GM12891 (cell line): ENCODE measurements at regions not wholly inside any gene's neighbourhood (a gene's known extent, or its start where the extent isn't known, plus 50 kb on each side); places are given as distances from the start of the nearest gene placed in this dataset.

Experiments used
- DNase-seq: peaks from one replicate; pipeline ENCODE4 v3.0.0; 2011; ENCODE audit warnings: low spot score; ENCODE audit not compliant: insufficient read length
- FAIRE-seq: peaks from 2 replicates; lab custom pipeline; 2011; peaks lifted over from hg19 to GRCh38; lab: Jason Lieb, UNC
- PAX5 ChIP-seq: IDR thresholded peaks from 2 replicates; pipeline ENCODE4 v1.6.1; 2011; ENCODE audit warnings: low read length, moderate library complexity, mild to moderate bottlenecking; ENCODE audit not compliant: insufficient read depth, severe bottlenecking
- POLR2A ChIP-seq: IDR thresholded peaks from 2 replicates; pipeline ENCODE4 v1.6.1; 2011; ENCODE audit warnings: low read depth, low read length, control low read depth
- POLR2AphosphoS5 ChIP-seq: IDR thresholded peaks from 2 replicates; pipeline ENCODE4 v1.6.1; 2011; ENCODE audit warnings: low read depth, low read length, control low read depth
- POU2F2 ChIP-seq: IDR thresholded peaks from 2 replicates; pipeline ENCODE4 v1.6.1; 2011; ENCODE audit warnings: low read depth, mild to moderate bottlenecking, control low read depth, low read length, moderate library complexity
- SPI1 ChIP-seq: IDR thresholded peaks from 2 replicates; pipeline ENCODE4 v1.6.1; 2011; ENCODE audit warnings: low read depth, low read length, control low read depth
- TAF1 ChIP-seq: IDR thresholded peaks from 2 replicates; pipeline ENCODE4 v1.6.1; 2011; ENCODE audit warnings: low read depth, low read length, control low read depth

DNA sequence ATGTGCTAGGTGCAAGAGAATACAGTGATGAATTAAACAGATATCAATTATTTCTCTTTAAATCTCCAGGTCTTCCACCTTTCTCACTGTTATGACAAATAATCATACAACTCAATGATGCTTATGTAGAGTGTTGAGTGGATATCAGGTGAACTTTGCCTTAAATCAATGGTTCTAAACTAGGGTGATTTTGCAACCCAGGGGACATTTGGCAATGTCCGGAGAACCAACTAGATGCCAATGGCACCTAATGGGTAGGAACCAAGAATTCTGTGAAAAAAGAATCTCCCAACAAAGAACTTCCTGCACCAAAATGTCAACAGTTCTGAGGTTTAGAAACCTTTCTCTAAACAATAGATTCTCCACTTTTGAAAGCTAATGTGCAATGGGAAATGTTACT is 52.0 kb upstream of the GDNF start:
- TF ChIP-seq POLR2A = no peak
- no peak for TF ChIP-seq SPI1
- TF ChIP-seq POU2F2 = no peak
- TF ChIP-seq PAX5 = no peak
- TF ChIP-seq TAF1 = no peak
- TF ChIP-seq POLR2AphosphoS5 = no peak
- FAIRE-seq = no peak
- no peak for DNase-seq

DNA sequence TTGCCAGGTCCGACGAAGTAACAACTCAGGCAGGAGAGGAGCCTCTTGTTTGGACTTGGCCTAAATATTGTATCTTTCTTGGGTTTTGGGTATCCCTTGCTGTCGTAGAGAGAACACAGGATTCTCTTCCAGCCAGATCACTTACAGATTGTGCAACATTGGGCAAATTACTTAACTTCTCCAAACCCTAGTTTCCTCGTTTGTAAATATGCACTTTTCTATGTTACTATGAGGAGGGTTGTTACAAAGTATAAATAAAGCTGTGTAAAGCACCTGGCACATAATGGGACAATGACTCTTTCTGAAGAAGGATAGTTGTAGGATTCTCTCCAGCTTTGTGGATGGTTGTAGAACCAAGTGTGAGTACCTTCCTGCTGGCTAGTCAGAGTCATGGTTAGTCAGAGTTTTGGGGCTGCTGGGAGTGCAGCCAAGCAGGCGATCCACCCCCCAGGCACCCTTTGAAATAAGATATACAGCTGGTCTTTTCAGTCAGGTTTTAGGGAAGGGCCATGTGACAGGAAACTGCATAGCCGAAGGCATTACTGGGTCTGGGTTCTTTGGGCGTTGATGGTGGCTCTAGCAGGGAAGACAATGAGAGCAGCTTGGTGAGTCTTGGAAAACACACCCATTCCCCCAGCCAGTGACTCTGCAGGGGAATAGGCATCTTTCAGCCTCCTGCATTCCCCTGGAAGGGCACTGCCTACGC is 49.9 kb upstream of the GDNF start:
- FAIRE-seq (no peak), DNase-seq (no peak)

More for the DNA sequence above, 49.9 kb upstream of the GDNF start:
- TF ChIP-seq POLR2A (no peak), PAX5 (no peak), POLR2AphosphoS5 (no peak), POU2F2 (no peak), TAF1 (no peak), SPI1 (no peak)
